Astrocyte (in vitro differentiated cells and primary cell): ENCODE measurements at regions not wholly inside any gene's neighbourhood (a gene's known extent, or its start where the extent isn't known, plus 50 kb on each side); places are given as distances from the start of the nearest gene placed in this dataset.
"Not testable (repeated sequence)": the region's sequence is repeated elsewhere in the genome, so short reads cannot be mapped to it uniquely, and the experiment has no call there.

Experiments used
- DNase-seq: peaks from one replicate; pipeline ENCODE4 v3.0.0-alpha.2; 2010; ENCODE audit warnings: low read depth
- FAIRE-seq: peaks from 2 replicates; lab custom pipeline; 2011; peaks lifted over from hg19 to GRCh38; lab: Jason Lieb, UNC
- H2AFZ ChIP-seq: 2 replicates; pipeline ENCODE4 v1.6.0; 2012; ENCODE audit warnings: low read depth, low read length, inconsistent platforms
- H3K27ac ChIP-seq: 2 replicates; pipeline ENCODE4 v1.5.1; 2011; ENCODE audit warnings: low read depth, low read length, inconsistent platforms
- H3K27me3 ChIP-seq: 2 replicates; pipeline ENCODE4 v1.6.0; 2011; ENCODE audit warnings: low read length, inconsistent platforms; ENCODE audit not compliant: insufficient read depth
- H3K36me3 ChIP-seq: 2 replicates; pipeline ENCODE4 v1.5.1; 2011; ENCODE audit warnings: low read length, inconsistent platforms; ENCODE audit not compliant: insufficient read depth
- H3K4me1 ChIP-seq: 2 replicates; pipeline ENCODE4 v1.5.1; 2011; ENCODE audit warnings: low read length, inconsistent platforms; ENCODE audit not compliant: insufficient read depth
- H3K4me2 ChIP-seq: 2 replicates; pipeline ENCODE4 v1.6.0; 2012; ENCODE audit warnings: low read length, inconsistent platforms
- H3K4me3 ChIP-seq: 2 replicates; pipeline ENCODE4 v1.5.1; 2011; ENCODE audit warnings: low read depth, mild to moderate bottlenecking, low read length, inconsistent platforms; ENCODE audit not compliant: insufficient read depth
- H3K79me2 ChIP-seq: 2 replicates; pipeline ENCODE4 v1.6.0; 2012; ENCODE audit warnings: mild to moderate bottlenecking, low read length, inconsistent platforms; ENCODE audit not compliant: insufficient read depth
- H3K9ac ChIP-seq: 2 replicates; pipeline ENCODE4 v1.6.0; 2012; ENCODE audit warnings: mild to moderate bottlenecking, low read length, inconsistent platforms
- H3K9me3 ChIP-seq: 2 replicates; pipeline ENCODE4 v1.5.1; 2012; ENCODE audit warnings: low read depth, mild to moderate bottlenecking, low read length, inconsistent platforms; ENCODE audit not compliant: insufficient read depth
- H4K20me1 ChIP-seq: 2 replicates; pipeline ENCODE4 v1.6.0; 2012; ENCODE audit warnings: low read length, inconsistent platforms; ENCODE audit not compliant: insufficient read depth
- H3K27ac Mint-ChIP-seq: one replicate; pipeline ENCODE4 v1.8.0; 2021; ENCODE audit warnings: mild to moderate bottlenecking, mixed read lengths; ENCODE audit not compliant: unreplicated experiment
- H3K27me3 Mint-ChIP-seq: one replicate; pipeline ENCODE4 v1.8.0; 2021; ENCODE audit warnings: low read depth, mixed read lengths; ENCODE audit not compliant: unreplicated experiment
- H3K36me3 Mint-ChIP-seq: one replicate; pipeline ENCODE4 v1.8.0; 2021; ENCODE audit warnings: low read depth, mixed read lengths; ENCODE audit not compliant: unreplicated experiment
- H3K4me1 Mint-ChIP-seq: one replicate; pipeline ENCODE4 v1.8.0; 2021; ENCODE audit warnings: low read depth, mixed read lengths; ENCODE audit not compliant: unreplicated experiment
- H3K4me3 Mint-ChIP-seq: one replicate; pipeline ENCODE4 v1.8.0; 2021; ENCODE audit warnings: mild to moderate bottlenecking, moderate library complexity, mixed read lengths; ENCODE audit not compliant: unreplicated experiment
- H3K9me3 Mint-ChIP-seq: one replicate; pipeline ENCODE4 v1.8.0; 2021; ENCODE audit warnings: mild to moderate bottlenecking, mixed read lengths; ENCODE audit not compliant: unreplicated experiment
- EZH2 ChIP-seq: IDR thresholded peaks from 2 replicates; pipeline ENCODE4 v1.6.1; 2012; ENCODE audit warnings: mild to moderate bottlenecking, low read length, inconsistent platforms; ENCODE audit not compliant: insufficient read depth
- TF ChIP-seq, protein P1 (sequence below): IDR thresholded peaks from 2 replicates; pipeline ENCODE4 v1.5.1; 2011; ENCODE audit warnings: low read depth, mild to moderate bottlenecking, inconsistent platforms, low read length, moderate library complexity; ENCODE audit not compliant: insufficient read depth

GRCh38 chr9:88256216-88256615 is 117.9 kb upstream of the SPATA31C2 start:
- H2AFZ ChIP-seq = no peak overlapping the region
- Mint-ChIP-seq H3K36me3 (peaks cover 1% of the 10 kb centered on the region), H3K27ac (no peak overlapping the region)

DNA sequence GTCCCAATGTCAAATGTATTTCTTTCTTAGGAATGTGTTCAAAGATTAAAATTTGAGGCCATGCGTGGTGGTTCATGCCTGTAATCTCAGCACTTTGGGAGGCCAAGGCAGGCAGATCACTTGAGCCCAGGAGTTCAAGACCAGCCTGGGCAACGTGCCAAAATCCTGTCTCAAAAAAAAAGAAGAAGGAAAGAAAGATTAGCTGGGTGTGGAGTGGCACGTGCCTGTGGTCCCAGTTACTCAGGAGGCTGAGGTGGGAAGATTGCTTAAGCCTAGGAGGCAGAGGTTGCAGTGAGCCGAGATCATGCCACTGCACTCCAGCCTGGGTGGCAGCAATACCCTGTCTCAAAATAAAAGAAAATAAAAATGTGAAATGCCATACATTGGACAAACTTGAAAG is 117.5 kb upstream of the SPATA31C2 start:
- not testable (repeated sequence) for H3K4me3 Mint-ChIP-seq, H3K4me3 ChIP-seq, H3K9ac ChIP-seq, H3K27me3 Mint-ChIP-seq, H3K4me2 ChIP-seq, FAIRE-seq, H3K27ac Mint-ChIP-seq, H3K9me3 ChIP-seq, H3K36me3 Mint-ChIP-seq, H3K27ac ChIP-seq, DNase-seq, H3K79me2 ChIP-seq, H4K20me1 ChIP-seq, H3K36me3 ChIP-seq, H2AFZ ChIP-seq, H3K27me3 ChIP-seq
- peaks cover 15% of the 10 kb centered on the region for H3K9me3 Mint-ChIP-seq
- H3K4me1 Mint-ChIP-seq = peaks cover 17% of the 10 kb centered on the region
- peaks cover 12% of the 10 kb centered on the region for H3K4me1 ChIP-seq

More at GRCh38 chr9:88256216-88256615, 117.9 kb upstream of the SPATA31C2 start:
- Histone ChIP-seq H3K4me2 (no peak overlapping the region), H3K9ac (no peak overlapping the region), H4K20me1 (no peaks in the 10 kb centered on the region), H3K27me3 (no peaks in the 10 kb centered on the region), H3K36me3 (no peaks in the 10 kb centered on the region), H3K27ac (no peak overlapping the region), H3K79me2 (no peaks in the 10 kb centered on the region), H3K4me1 (peaks cover 12% of the 10 kb centered on the region), H3K4me3 (no peak overlapping the region), H3K9me3 (peaks cover 10% of the 10 kb centered on the region)
- Mint-ChIP-seq H3K27me3 (peaks cover 3% of the 10 kb centered on the region), H3K9me3 (peaks cover 13% of the 10 kb centered on the region), H3K4me3 (no peak overlapping the region), H3K4me1 (peaks cover 17% of the 10 kb centered on the region)
- DNase-seq (no peak), FAIRE-seq (no peak)
- TF ChIP-seq, protein P1, sequence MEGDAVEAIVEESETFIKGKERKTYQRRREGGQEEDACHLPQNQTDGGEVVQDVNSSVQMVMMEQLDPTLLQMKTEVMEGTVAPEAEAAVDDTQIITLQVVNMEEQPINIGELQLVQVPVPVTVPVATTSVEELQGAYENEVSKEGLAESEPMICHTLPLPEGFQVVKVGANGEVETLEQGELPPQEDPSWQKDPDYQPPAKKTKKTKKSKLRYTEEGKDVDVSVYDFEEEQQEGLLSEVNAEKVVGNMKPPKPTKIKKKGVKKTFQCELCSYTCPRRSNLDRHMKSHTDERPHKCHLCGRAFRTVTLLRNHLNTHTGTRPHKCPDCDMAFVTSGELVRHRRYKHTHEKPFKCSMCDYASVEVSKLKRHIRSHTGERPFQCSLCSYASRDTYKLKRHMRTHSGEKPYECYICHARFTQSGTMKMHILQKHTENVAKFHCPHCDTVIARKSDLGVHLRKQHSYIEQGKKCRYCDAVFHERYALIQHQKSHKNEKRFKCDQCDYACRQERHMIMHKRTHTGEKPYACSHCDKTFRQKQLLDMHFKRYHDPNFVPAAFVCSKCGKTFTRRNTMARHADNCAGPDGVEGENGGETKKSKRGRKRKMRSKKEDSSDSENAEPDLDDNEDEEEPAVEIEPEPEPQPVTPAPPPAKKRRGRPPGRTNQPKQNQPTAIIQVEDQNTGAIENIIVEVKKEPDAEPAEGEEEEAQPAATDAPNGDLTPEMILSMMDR = no peak
- TF ChIP-seq EZH2 = no peak

DNA sequence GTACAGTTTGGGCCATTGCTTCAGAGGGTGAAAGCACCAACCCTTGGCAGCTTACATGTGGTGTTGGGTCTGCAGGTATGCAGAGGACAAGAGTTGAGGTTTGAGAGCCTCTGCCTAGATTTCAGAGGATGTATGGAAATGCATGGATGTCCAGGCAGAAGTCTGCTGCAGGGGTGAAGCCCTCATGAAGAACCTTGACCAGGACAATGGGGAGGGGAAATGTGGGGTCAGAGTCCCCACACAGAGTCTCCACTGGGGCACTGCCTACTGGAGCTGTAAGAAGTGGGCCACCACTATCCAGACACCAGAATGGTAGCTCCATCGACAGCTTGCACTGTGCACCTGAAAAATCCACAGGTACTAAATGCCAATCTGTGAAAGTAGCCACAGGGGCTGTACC is 113.6 kb upstream of the SPATA31C2 start:
- DNase-seq (no peak), FAIRE-seq (no peak)
- no peaks in the 10 kb centered on the region for H3K4me1 ChIP-seq
- H2AFZ ChIP-seq = no peak overlapping the region
- H3K27ac ChIP-seq = no peak overlapping the region
- peaks cover 22% of the 10 kb centered on the region for H3K9me3 Mint-ChIP-seq
- H3K9ac ChIP-seq = no peak overlapping the region
- H3K36me3 ChIP-seq = no peaks in the 10 kb centered on the region
- no peaks in the 10 kb centered on the region for H3K79me2 ChIP-seq
- peaks cover 13% of the 10 kb centered on the region for H3K27me3 Mint-ChIP-seq
- H3K36me3 Mint-ChIP-seq = peaks cover 1% of the 10 kb centered on the region
- no peak overlapping the region for H3K4me3 Mint-ChIP-seq
- TF ChIP-seq EZH2 = no peak
- TF ChIP-seq, protein P1 = no peak
- H3K27ac Mint-ChIP-seq = no peak overlapping the region
- H3K4me1 Mint-ChIP-seq = no peaks in the 10 kb centered on the region
- H3K27me3 ChIP-seq = no peaks in the 10 kb centered on the region
- H4K20me1 ChIP-seq = no peaks in the 10 kb centered on the region
- H3K4me3 ChIP-seq = no peak overlapping the region
- no peak overlapping the region for H3K4me2 ChIP-seq
- H3K9me3 ChIP-seq = peaks cover 14% of the 10 kb centered on the region
